ENCODE measurements at regions not wholly inside any gene's neighbourhood (a gene's known extent, or its start where the extent isn't known, plus 50 kb on each side); places are given as distances from the start of the nearest gene placed in this dataset.

- H3K27me3 ChIP-seq (ENCODE audit: insufficient read depth, low read length): no peaks in the 10 kb centered on the region
- ATAC-seq (no peak), DNase-seq (ENCODE audit: low read depth, low spot score) (no peak)
- H2AFZ ChIP-seq (ENCODE audit: low read depth, low read length, poor library complexity, severe bottlenecking): no peak overlapping the region
- H3K9me2 ChIP-seq (ENCODE audit: insufficient read depth): no peaks in the 10 kb centered on the region
- no peaks in the 10 kb centered on the region for H3K9me3 ChIP-seq (ENCODE audit: control insufficient read depth in 1 of 2, insufficient read depth in 1 of 2, low read depth in 1 of 2, low read length in 2 of 2)
- ChIA-PET CTCF (no interaction called here), RAD21 (ENCODE audit: low non-redundant PET in 1 of 2, low total read pairs in 2 of 2, uncharacterized antibody in 2 of 2, unreplicated experiment in 2 of 2) (no interaction called here), POLR2A (no interaction called here)
- BruUV-seq (replicated peaks): no TSS peak
- no peaks in the 10 kb centered on the region for H4K20me1 ChIP-seq (ENCODE audit: insufficient read depth)
- H3K79me2 ChIP-seq (ENCODE audit: insufficient read depth, low read length): no peaks in the 10 kb centered on the region
- H3K36me3 ChIP-seq (ENCODE audit: control insufficient read depth in 1 of 2, insufficient read depth in 2 of 2, low read length in 2 of 2): no peaks in the 10 kb centered on the region
- H3K9ac ChIP-seq (ENCODE audit: low read length): no peak overlapping the region
- H3K4me2 ChIP-seq (ENCODE audit: low read length): no peak overlapping the region
- H3K27ac ChIP-seq (ENCODE audit: low read depth, low read length): no peak overlapping the region
- H3K4me1 ChIP-seq (ENCODE audit: control insufficient read depth in 1 of 2, insufficient read depth in 2 of 2, low read length in 2 of 2): no peaks in the 10 kb centered on the region
- TF ChIP-seq SRF (IDR thresholded peaks at IDR 0.05; ENCODE audit: low read depth): no peak
- no peak for TF ChIP-seq TCF7L2 (IDR thresholded peaks at IDR 0.05; ENCODE audit: borderline replicate concordance, extremely low read depth, insufficient read depth, insufficient read length)
- TF ChIP-seq CEBPB (IDR thresholded peaks at IDR 0.05; ENCODE audit: low read depth): no peak
- TF ChIP-seq SP1 (IDR thresholded peaks at IDR 0.05; ENCODE audit: low read depth): no peak
- no peak for TF ChIP-seq FOSL1 (IDR thresholded peaks at IDR 0.05; ENCODE audit: low read depth)
- no peak for TF ChIP-seq EZH2 (IDR thresholded peaks at IDR 0.05)
- TF ChIP-seq MAX (IDR thresholded peaks at IDR 0.05): no peak
- TF ChIP-seq ZFX (IDR thresholded peaks at IDR 0.05): no peak
- no peak for TF ChIP-seq ATF3 (IDR thresholded peaks at IDR 0.05)
- TF ChIP-seq POLR2AphosphoS5 (IDR thresholded peaks at IDR 0.05; ENCODE audit: low read depth, low read length): no peak
- TF ChIP-seq CTCF (IDR thresholded peaks at IDR 0.05 in 2 of 3, conservative IDR thresholded peaks at IDR 0.05 in 1 of 3; ENCODE audit: borderline replicate concordance in 1 of 3, insufficient read depth in 1 of 3, low read depth in 2 of 3, low read length in 2 of 3): no peak
- no peak for TF ChIP-seq JUND (IDR thresholded peaks at IDR 0.05)
- H3K4me3 ChIP-seq (replicated peaks in 1 of 2; ENCODE audit: low read depth in 1 of 2, low read length in 2 of 2): no peak overlapping the region
- intact Hi-C loops (cut with micrococcal nuclease): no loop called here
Measured at GRCh38 chr1:218969006-218969405, 204.7 kb upstream of the LYPLAL1 start.
